ENCODE measurements at regions not wholly inside any gene's neighbourhood (a gene's known extent, or its start where the extent isn't known, plus 50 kb on each side); places are given as distances from the start of the nearest gene placed in this dataset.

GRCh38 chr22:22398530-22399327 is 109.8 kb downstream of the ZNF280B start (continued):
- TF ChIP-seq TAF1 (conservative IDR thresholded peaks at IDR 0.05): no peak
- TF ChIP-seq FOXA2 (IDR thresholded peaks at IDR 0.05): no peak
- TF ChIP-seq, protein P1, sequence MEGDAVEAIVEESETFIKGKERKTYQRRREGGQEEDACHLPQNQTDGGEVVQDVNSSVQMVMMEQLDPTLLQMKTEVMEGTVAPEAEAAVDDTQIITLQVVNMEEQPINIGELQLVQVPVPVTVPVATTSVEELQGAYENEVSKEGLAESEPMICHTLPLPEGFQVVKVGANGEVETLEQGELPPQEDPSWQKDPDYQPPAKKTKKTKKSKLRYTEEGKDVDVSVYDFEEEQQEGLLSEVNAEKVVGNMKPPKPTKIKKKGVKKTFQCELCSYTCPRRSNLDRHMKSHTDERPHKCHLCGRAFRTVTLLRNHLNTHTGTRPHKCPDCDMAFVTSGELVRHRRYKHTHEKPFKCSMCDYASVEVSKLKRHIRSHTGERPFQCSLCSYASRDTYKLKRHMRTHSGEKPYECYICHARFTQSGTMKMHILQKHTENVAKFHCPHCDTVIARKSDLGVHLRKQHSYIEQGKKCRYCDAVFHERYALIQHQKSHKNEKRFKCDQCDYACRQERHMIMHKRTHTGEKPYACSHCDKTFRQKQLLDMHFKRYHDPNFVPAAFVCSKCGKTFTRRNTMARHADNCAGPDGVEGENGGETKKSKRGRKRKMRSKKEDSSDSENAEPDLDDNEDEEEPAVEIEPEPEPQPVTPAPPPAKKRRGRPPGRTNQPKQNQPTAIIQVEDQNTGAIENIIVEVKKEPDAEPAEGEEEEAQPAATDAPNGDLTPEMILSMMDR (IDR thresholded peaks at IDR 0.05; ENCODE audit: low read depth, low read length, missing input control): no peak
- TF ChIP-seq HNF4G (IDR thresholded peaks at IDR 0.05): no peak
- no peak for TF ChIP-seq ATF3 (IDR thresholded peaks at IDR 0.05)
- TF ChIP-seq SP1 (IDR thresholded peaks at IDR 0.05): no peak

DNA sequence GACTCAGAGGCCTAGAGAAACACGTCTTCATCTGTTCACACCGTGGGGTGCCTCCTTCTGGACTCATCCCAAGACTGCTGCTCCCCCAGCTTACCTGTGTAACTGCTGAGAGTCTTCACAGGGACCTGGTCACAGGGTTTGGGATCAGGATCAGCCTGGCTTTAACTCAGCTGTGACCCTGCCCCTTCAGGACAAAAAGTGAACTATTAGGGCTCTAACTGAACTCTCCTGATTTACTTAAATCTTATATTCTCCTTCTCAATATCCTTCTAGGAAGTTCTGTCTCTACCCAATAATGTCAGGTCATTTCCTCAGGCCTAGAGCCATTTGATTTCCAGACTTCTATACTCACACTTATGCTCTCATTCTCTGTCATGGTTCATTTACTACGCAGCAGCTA is 108.4 kb downstream of the ZNF280B start:
- Histone ChIP-seq H3K4me3 (ENCODE audit: low read depth in 1 of 3, low read length in 3 of 3) (no peak overlapping the region), H3K27ac (ENCODE audit: low read depth in 1 of 2, low read length in 2 of 2) (no peak overlapping the region), H3K27me3 (ENCODE audit: control insufficient read depth in 4 of 4, insufficient read depth in 4 of 4, low read length in 3 of 4) (no peaks in the 10 kb centered on the region), H3K4me1 (ENCODE audit: control insufficient read depth in 4 of 4, insufficient read depth in 4 of 4, low read length in 3 of 4) (no peaks in the 10 kb centered on the region), H3K9ac (ENCODE audit: low read depth in 1 of 2, low read length in 2 of 2) (no peak overlapping the region), H3K36me3 (ENCODE audit: control insufficient read depth in 4 of 4, insufficient read depth in 3 of 4, low read depth in 1 of 4, low read length in 3 of 4) (no peaks in the 10 kb centered on the region), H3K9me3 (ENCODE audit: control insufficient read depth in 4 of 4, low read length in 3 of 4) (no peaks in the 10 kb centered on the region)
- WGBS: 79% methylated on average over 3 of the region's 3 CpGs
- no peak for DNase-seq (ENCODE audit: low spot score)
- no peak for TF ChIP-seq ATF3 (IDR thresholded peaks at IDR 0.05)
- TF ChIP-seq EGR1 (IDR thresholded peaks at IDR 0.05; ENCODE audit: low read depth in 2 of 2): no peak

DNA sequence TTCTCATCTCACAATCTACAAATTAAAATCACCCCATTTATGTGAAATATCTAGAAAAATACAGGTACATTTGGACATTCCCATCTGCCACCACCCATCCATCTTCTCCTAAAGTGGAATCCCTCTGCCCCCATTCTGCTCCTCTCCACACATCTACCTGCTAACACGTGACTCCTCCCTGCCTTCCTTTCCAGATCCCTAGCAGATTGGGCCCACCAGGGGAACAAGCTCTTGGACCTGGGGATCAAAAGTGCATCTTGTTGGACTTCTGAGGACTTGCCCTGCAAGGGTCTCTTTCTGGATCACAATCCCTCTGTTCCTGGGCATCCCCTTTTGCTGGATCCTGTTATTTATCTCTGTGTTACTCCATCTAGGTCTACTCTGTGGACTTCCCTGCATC is 107.6 kb downstream of the ZNF280B start:
- WGBS: 85% methylated on average over 1 of the region's 1 CpG
- no peak overlapping the region for H3K9ac ChIP-seq (ENCODE audit: low read depth in 1 of 2, low read length in 2 of 2)
- no peaks in the 10 kb centered on the region for H3K9me3 ChIP-seq (ENCODE audit: control insufficient read depth in 4 of 4, low read length in 3 of 4)
- no peak overlapping the region for H3K4me3 ChIP-seq (ENCODE audit: low read depth in 1 of 3, low read length in 3 of 3)
- H3K36me3 ChIP-seq (ENCODE audit: control insufficient read depth in 4 of 4, insufficient read depth in 3 of 4, low read depth in 1 of 4, low read length in 3 of 4): no peaks in the 10 kb centered on the region
- TF ChIP-seq, protein P1 (IDR thresholded peaks at IDR 0.05; ENCODE audit: low read depth, low read length, missing input control): no peak
- TF ChIP-seq YY1 (IDR thresholded peaks at IDR 0.05) (no peak), SP1 (IDR thresholded peaks at IDR 0.05) (no peak), GABPA (IDR thresholded peaks at IDR 0.05 in 1 of 2, conservative IDR thresholded peaks at IDR 0.05 in 1 of 2) (no peak), RXRA (IDR thresholded peaks at IDR 0.05) (no peak), FOXA2 (IDR thresholded peaks at IDR 0.05) (no peak), JUND (IDR thresholded peaks at IDR 0.05) (no peak), TAF1 (conservative IDR thresholded peaks at IDR 0.05) (no peak), RAD21 (IDR thresholded peaks at IDR 0.05) (no peak), EGR1 (IDR thresholded peaks at IDR 0.05; ENCODE audit: low read depth in 2 of 2) (no peak), HNF4A (conservative IDR thresholded peaks at IDR 0.05) (no peak), HNF4G (IDR thresholded peaks at IDR 0.05) (no peak), ATF3 (IDR thresholded peaks at IDR 0.05) (no peak), MAX (IDR thresholded peaks at IDR 0.05) (no peak), NR2F2 (IDR thresholded peaks at IDR 0.05) (no peak), FOXA1 (IDR thresholded peaks at IDR 0.05) (no peak), REST (IDR thresholded peaks at IDR 0.05) (no peak)
- TF ChIP-seq, protein P2, sequence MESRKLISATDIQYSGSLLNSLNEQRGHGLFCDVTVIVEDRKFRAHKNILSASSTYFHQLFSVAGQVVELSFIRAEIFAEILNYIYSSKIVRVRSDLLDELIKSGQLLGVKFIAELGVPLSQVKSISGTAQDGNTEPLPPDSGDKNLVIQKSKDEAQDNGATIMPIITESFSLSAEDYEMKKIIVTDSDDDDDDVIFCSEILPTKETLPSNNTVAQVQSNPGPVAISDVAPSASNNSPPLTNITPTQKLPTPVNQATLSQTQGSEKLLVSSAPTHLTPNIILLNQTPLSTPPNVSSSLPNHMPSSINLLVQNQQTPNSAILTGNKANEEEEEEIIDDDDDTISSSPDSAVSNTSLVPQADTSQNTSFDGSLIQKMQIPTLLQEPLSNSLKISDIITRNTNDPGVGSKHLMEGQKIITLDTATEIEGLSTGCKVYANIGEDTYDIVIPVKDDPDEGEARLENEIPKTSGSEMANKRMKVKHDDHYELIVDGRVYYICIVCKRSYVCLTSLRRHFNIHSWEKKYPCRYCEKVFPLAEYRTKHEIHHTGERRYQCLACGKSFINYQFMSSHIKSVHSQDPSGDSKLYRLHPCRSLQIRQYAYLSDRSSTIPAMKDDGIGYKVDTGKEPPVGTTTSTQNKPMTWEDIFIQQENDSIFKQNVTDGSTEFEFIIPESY (IDR thresholded peaks at IDR 0.05): no peak
- no peak overlapping the region for H3K27ac ChIP-seq (ENCODE audit: low read depth in 1 of 2, low read length in 2 of 2)
- no peaks in the 10 kb centered on the region for H3K4me1 ChIP-seq (ENCODE audit: control insufficient read depth in 4 of 4, insufficient read depth in 4 of 4, low read length in 3 of 4)
- DNase-seq (ENCODE audit: low spot score): no peak
- H3K27me3 ChIP-seq (ENCODE audit: control insufficient read depth in 4 of 4, insufficient read depth in 4 of 4, low read length in 3 of 4): no peaks in the 10 kb centered on the region
